Gastroesophageal sphincter (tissue), 3 donors: ENCODE measurements at regions not wholly inside any gene's neighbourhood (a gene's known extent, or its start where the extent isn't known, plus 50 kb on each side); places are given as distances from the start of the nearest gene placed in this dataset.
"Not testable (repeated sequence)": the region's sequence is repeated elsewhere in the genome, so short reads cannot be mapped to it uniquely, and the experiment has no call there.

Experiments used
- EP300 ChIP-seq: sonication (generic); formaldehyde crosslinking; IDR thresholded peaks from one replicate; pipeline ENCODE4 v1.6.1; 2017; ENCODE audit warnings: antibody characterized with exemption, mild to moderate bottlenecking
- POLR2A ChIP-seq, 2 donors: fragments of 450-650 bp; IDR thresholded peaks; one replicate each; pipeline ENCODE4 v1.6.1; 2017; ENCODE audit warnings: antibody characterized with exemption in 2 of 2, mild to moderate bottlenecking in 2 of 2, moderate library complexity in 1 of 2
- POLR2AphosphoS5 ChIP-seq: sonication (generic); formaldehyde crosslinking; IDR thresholded peaks from one replicate; pipeline ENCODE4 v1.6.1; 2017; ENCODE audit warnings: antibody characterized with exemption
- TF ChIP-seq, protein P1 (sequence below), 4 experiments: fragments of 200-600 bp in 2 of 4; fragments of 450-650 bp in 2 of 4; sonication (generic) in 1 of 4; IDR thresholded peaks; one replicate each; pipeline ENCODE4 v1.5.1; 2017 to 2019; ENCODE audit warnings: antibody characterized with exemption in 4 of 4, mild to moderate bottlenecking in 2 of 4, moderate library complexity in 2 of 4

DNA sequence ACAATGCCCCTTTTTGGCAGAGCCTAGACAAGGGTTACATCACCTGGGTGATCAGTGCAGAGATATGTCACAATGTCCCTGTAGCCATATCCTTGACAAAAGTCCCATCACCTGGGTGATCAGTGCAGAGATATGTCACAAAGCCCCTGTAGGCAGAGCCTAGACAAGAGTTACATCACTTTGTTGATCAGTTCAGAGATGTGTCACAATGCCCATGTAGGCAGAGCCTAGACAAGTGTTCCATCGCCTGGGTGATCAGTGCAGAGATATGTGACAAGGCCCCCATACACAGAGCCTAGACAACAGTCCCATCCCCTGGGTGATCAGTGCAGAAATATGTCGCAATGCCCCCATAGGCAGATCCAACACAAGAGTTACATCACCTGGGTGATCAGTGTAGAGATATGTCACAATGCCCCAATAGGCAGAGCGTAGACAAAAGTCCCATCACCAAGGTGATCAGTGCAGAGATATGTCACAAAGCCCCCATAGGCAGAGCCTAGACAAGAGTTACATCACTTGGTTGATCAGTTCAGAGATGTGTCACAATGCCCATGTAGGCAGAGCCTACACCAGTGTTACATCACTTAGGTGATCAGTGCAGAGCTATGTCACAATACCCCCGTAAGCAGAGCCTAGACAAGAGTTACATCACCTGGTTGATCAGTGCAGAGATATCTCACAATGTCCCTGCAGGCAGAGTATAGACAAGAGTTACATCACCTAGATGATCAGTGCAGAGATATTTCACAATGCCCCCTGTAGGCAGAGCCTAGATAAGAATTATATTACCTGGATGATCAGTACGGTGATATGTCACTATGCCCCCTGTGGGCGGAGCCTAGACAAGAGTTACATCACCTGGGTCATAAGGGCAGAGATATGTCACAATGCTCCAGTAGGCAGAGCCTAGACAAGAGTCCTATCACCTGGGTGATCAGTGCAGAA is 137.6 kb upstream of the FRG2B start:
- TF ChIP-seq POLR2A (IDR thresholded peaks at IDR 0.05); POLR2AphosphoS5; EP300: not testable (repeated sequence)
- TF ChIP-seq, protein P1, sequence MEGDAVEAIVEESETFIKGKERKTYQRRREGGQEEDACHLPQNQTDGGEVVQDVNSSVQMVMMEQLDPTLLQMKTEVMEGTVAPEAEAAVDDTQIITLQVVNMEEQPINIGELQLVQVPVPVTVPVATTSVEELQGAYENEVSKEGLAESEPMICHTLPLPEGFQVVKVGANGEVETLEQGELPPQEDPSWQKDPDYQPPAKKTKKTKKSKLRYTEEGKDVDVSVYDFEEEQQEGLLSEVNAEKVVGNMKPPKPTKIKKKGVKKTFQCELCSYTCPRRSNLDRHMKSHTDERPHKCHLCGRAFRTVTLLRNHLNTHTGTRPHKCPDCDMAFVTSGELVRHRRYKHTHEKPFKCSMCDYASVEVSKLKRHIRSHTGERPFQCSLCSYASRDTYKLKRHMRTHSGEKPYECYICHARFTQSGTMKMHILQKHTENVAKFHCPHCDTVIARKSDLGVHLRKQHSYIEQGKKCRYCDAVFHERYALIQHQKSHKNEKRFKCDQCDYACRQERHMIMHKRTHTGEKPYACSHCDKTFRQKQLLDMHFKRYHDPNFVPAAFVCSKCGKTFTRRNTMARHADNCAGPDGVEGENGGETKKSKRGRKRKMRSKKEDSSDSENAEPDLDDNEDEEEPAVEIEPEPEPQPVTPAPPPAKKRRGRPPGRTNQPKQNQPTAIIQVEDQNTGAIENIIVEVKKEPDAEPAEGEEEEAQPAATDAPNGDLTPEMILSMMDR (IDR thresholded peaks at IDR 0.05), result not testable (repeated sequence)
